ENCODE measurements at regions not wholly inside any gene's neighbourhood (a gene's known extent, or its start where the extent isn't known, plus 50 kb on each side); places are given as distances from the start of the nearest gene placed in this dataset.

DNA sequence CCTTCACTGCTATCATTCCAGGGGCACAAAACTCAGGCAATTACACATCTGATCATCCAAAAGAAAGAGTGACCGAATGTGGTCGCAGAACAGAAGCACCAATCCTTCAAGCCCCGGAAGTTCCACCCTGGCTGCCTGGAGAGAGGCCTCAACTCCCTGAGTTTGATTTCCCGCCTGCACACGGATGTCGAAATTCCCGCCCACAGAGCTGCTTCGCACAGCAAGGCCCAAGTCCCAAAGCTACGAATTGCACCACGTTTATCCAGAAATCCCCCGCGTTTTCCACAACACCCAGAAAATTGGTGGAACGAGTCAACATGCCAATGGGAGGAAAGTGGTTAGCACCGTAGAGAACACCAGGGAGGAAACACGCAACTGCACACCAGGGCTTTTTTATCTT lies 445.4 kb downstream of the EIPR1 start:
- peaks cover 3% of the 10 kb centered on the region for H3K27me3 Mint-ChIP-seq
- intact Hi-C loops (cut with micrococcal nuclease), result no loop called here
- ChIA-PET POLR2A (no interaction called here), CTCF (no interaction called here)
- peaks cover 6% of the 10 kb centered on the region for H3K9me3 Mint-ChIP-seq
- no peak for ATAC-seq (ENCODE audit: low read depth)
- TF ChIP-seq, protein P1, sequence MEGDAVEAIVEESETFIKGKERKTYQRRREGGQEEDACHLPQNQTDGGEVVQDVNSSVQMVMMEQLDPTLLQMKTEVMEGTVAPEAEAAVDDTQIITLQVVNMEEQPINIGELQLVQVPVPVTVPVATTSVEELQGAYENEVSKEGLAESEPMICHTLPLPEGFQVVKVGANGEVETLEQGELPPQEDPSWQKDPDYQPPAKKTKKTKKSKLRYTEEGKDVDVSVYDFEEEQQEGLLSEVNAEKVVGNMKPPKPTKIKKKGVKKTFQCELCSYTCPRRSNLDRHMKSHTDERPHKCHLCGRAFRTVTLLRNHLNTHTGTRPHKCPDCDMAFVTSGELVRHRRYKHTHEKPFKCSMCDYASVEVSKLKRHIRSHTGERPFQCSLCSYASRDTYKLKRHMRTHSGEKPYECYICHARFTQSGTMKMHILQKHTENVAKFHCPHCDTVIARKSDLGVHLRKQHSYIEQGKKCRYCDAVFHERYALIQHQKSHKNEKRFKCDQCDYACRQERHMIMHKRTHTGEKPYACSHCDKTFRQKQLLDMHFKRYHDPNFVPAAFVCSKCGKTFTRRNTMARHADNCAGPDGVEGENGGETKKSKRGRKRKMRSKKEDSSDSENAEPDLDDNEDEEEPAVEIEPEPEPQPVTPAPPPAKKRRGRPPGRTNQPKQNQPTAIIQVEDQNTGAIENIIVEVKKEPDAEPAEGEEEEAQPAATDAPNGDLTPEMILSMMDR (IDR thresholded peaks at IDR 0.05), result no peak
- no peaks in the 10 kb centered on the region for H3K4me1 Mint-ChIP-seq
- no peaks in the 10 kb centered on the region for H3K36me3 Mint-ChIP-seq (ENCODE audit: low read depth)
- DNase-seq, result no peak
- no peak overlapping the region for H3K4me3 Mint-ChIP-seq
- no peak overlapping the region for H3K27ac Mint-ChIP-seq

DNA sequence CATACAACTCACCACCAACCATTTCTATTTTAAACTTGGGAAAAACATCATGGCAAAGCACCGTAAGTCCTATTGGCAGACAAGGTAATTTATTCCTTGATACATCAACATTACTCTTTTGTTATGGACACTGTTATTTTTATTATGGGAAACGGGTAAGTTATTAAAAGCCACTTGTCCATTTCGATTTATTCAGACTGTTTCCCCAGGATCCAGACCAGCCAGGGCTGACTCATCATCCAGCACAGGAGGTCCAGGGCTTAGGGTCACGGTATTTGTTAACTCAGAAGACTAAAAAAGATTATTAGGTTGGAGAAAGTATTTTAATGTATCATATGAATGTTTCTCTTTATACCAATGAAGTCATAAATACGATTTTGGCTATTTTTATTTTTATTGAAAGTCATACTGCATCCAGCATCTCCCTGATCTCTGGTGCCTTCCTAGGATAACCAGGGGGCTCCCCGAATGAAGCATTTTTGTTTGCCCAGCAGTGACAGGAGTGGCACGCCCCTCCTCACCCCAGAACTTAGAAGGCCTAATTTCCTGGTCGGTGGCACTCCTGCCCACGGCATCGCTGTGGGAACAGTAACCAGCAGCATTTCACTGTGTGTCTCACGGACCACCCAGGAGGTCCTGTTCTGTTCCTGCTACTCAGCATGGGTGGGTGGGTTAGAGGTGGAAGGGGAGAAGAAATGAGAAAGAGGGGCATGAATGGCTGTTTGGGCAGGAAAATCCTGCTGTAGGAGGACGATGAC lies 446.1 kb downstream of the EIPR1 start:
- Mint-ChIP-seq H3K36me3 (ENCODE audit: low read depth) (no peaks in the 10 kb centered on the region), H3K4me3 (no peak overlapping the region), H3K4me1 (no peaks in the 10 kb centered on the region), H3K27me3 (peaks cover 3% of the 10 kb centered on the region), H3K9me3 (peaks cover 6% of the 10 kb centered on the region), H3K27ac (no peak overlapping the region)
- DNase-seq (no peak), ATAC-seq (ENCODE audit: low read depth) (no peak)
- intact Hi-C loops (cut with micrococcal nuclease), result no loop called here
- CTCF ChIA-PET, result no interaction called here
- TF ChIP-seq, protein P1 (IDR thresholded peaks at IDR 0.05), result no peak
- POLR2A ChIA-PET, result no interaction called here

DNA sequence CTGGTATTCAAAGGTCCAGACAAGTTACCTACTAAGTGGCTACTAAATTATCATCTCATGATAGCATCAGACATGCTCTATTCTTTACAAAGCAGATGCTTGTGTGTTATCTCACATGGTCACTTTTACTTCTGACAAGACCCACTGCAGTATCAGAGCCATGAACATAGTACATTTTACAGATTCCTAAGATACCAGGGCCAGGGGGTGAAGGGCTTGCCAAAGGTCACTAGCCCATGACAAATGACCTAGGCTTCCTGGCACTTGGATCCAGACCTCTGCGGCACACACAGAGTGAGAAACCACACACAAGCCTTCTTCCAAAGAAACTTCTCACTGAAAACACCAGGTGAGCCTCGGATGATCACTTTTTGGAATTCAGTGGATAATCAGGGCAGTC lies 446.8 kb downstream of the EIPR1 start:
- POLR2A ChIA-PET, result no interaction called here
- Mint-ChIP-seq H3K4me1 (no peaks in the 10 kb centered on the region), H3K27me3 (peaks cover 3% of the 10 kb centered on the region), H3K36me3 (ENCODE audit: low read depth) (no peaks in the 10 kb centered on the region), H3K4me3 (no peak overlapping the region), H3K9me3 (peaks cover 4% of the 10 kb centered on the region), H3K27ac (no peak overlapping the region)
- intact Hi-C loops (cut with micrococcal nuclease), result no loop called here
- DNase-seq, result no peak
- no peak for ATAC-seq (ENCODE audit: low read depth)
- TF ChIP-seq, protein P1 (IDR thresholded peaks at IDR 0.05), result no peak
- CTCF ChIA-PET, result no interaction called here

DNA sequence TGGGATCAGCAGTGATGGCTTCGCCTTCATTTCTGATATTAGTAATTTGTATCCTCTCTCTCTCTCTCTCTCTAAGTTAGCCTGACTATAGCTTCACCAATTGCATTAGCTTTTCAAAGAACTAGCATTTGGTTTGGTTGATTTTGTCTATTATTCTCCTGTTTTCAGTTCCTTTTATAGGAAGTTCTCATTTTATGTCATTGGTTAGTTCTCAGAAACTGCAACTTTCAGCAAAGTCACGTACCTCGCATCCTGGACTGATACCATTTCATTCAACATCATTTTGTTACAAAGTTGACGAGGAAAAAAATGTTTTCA lies 450.8 kb downstream of the EIPR1 start:
- ChIA-PET CTCF (no interaction called here), POLR2A (no interaction called here)
- DNase-seq, result no peak
- TF ChIP-seq, protein P1 (IDR thresholded peaks at IDR 0.05), result no peak
- Mint-ChIP-seq H3K4me1 (no peaks in the 10 kb centered on the region), H3K36me3 (ENCODE audit: low read depth) (no peaks in the 10 kb centered on the region), H3K4me3 (no peak overlapping the region), H3K27me3 (peaks cover 3% of the 10 kb centered on the region), H3K9me3 (peaks cover 4% of the 10 kb centered on the region), H3K27ac (no peak overlapping the region)
- intact Hi-C loops (cut with micrococcal nuclease), result no loop called here
- ATAC-seq (ENCODE audit: low read depth), result no peak

DNA sequence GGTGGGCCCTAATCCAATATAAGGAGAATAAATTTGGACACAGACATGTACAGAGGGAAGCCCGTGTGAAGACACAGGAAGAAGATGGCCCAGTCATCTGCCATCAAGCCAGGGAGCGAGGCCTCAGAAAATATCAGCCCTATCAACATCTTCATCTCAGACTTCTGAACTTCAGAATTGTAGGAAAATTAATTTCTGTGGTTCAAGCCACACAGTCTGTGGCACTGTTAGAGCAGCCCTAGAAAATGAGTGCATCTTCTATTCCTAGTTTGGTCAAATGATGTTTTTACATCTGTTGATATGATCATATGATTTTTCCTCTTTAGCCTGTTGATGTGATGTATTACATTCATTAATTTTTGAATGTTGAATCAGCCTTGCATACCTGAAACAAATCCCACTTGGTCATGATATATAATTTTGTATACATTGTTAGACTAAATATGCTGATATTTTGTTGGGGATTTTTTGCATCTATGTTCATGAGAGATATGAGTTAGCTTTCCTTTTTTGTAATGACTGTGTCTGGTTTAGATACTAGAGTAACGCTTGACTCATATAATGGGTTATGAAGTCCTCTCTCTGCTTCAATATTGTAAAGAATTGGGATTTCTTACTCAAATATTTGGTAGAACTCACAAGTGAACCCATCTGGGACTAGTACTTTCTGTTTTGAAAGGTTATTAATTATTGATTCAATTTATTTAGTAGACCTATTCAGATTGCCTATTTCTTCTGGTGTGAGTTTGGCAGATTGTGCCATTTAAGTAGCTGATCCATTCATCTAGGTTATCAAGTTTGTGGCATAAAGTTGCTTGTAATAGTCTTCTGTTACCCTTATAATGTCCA lies 451.4 kb downstream of the EIPR1 start:
- POLR2A ChIA-PET, result no interaction called here
- Mint-ChIP-seq H3K9me3 (peaks cover 4% of the 10 kb centered on the region), H3K4me3 (no peak overlapping the region), H3K4me1 (no peaks in the 10 kb centered on the region), H3K27ac (no peak overlapping the region), H3K27me3 (peaks cover 3% of the 10 kb centered on the region), H3K36me3 (ENCODE audit: low read depth) (no peaks in the 10 kb centered on the region)
- ATAC-seq (ENCODE audit: low read depth), result no peak
- DNase-seq, result no peak
- intact Hi-C loops (cut with micrococcal nuclease), result no loop called here
- CTCF ChIA-PET, result interaction anchor here (0.8 kb wide), 1 partner anchor 806 kb away, joined by 3 read pairs; no protein-coding TSS in a partner anchor
- TF ChIP-seq, protein P1 (IDR thresholded peaks at IDR 0.05), result no peak
